ENCODE measurements at regions not wholly inside any gene's neighbourhood (a gene's known extent, or its start where the extent isn't known, plus 50 kb on each side); places are given as distances from the start of the nearest gene placed in this dataset.

DNA sequence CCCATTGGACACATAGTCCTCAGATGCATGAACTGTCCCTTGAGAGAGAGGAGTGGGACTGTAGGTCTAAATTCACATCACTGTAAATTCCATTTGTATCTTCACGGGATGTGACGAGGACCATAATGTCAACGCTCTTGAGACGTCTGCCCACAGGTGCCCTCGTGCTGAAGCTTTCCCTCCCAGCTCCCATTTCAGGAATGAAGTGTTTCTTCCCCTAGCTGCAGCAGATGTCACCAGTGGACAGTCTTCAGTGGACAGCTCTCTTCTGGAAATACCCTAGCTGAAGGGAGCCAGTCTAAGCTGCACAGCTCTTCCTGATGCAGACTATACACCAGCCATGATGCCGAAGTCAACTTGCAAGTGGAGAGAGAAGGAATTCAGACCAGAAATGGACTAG lies 217.4 kb upstream of the ECI2 start:
- H3K9me3 ChIP-seq, result no peaks in the 10 kb centered on the region
- no peaks in the 10 kb centered on the region for H3K36me3 ChIP-seq
- H3K4me1 ChIP-seq, result peaks cover 0 to 54% (median 49%) of the 10 kb centered on the region in 4 donors
- no peak for TF ChIP-seq POLR2AphosphoS5 (IDR thresholded peaks at IDR 0.05)
- TF ChIP-seq, protein P1, sequence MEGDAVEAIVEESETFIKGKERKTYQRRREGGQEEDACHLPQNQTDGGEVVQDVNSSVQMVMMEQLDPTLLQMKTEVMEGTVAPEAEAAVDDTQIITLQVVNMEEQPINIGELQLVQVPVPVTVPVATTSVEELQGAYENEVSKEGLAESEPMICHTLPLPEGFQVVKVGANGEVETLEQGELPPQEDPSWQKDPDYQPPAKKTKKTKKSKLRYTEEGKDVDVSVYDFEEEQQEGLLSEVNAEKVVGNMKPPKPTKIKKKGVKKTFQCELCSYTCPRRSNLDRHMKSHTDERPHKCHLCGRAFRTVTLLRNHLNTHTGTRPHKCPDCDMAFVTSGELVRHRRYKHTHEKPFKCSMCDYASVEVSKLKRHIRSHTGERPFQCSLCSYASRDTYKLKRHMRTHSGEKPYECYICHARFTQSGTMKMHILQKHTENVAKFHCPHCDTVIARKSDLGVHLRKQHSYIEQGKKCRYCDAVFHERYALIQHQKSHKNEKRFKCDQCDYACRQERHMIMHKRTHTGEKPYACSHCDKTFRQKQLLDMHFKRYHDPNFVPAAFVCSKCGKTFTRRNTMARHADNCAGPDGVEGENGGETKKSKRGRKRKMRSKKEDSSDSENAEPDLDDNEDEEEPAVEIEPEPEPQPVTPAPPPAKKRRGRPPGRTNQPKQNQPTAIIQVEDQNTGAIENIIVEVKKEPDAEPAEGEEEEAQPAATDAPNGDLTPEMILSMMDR (IDR thresholded peaks at IDR 0.05), result no peak
- no peak for TF ChIP-seq POLR2A (IDR thresholded peaks at IDR 0.05)
- no peak for TF ChIP-seq EP300 (IDR thresholded peaks at IDR 0.05)
- peak overlapping the region in 3 of 4 donors; percentile 82 to 88 (median 87) for H3K27ac ChIP-seq
- H3K27me3 ChIP-seq, result no peaks in the 10 kb centered on the region
- no peak overlapping the region for H3K4me3 ChIP-seq
- intact Hi-C loops (cut with DNase I), result loop anchor here (5.0 to 10.0 kb wide), 2 partner anchors 225 to 262 kb away; no protein-coding TSS in a partner anchor
- WGBS, 2 donors, result 97% methylated on average over 6 of the region's 6 CpGs
- DNase-seq, result no peak

DNA sequence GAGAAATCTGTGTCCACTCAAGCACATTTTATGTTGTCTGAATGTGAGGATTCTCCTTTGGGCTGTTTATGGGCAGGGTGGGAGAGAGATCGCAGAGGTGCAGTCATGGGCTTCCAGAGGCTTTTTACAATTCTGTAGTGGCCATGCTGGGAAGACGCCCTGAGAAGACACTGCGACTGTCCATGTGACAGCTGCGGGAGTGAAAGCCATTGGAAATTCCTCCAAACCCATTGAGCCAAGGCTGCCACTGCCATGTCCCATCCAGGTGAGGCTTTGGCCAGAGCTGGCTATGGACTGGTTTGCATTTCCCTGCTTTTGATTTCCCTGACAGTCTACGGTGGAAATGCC lies 216.9 kb upstream of the ECI2 start:
- Histone ChIP-seq H3K4me1 (peaks cover 0 to 56% (median 52%) of the 10 kb centered on the region in 4 donors), H3K27ac (peak overlapping the region; percentile 82 to 88 (median 84)), H3K4me3 (peak overlapping the region in 2 of 4 donors; percentile 13 to 28), H3K27me3 (no peaks in the 10 kb centered on the region), H3K36me3 (no peaks in the 10 kb centered on the region), H3K9me3 (no peaks in the 10 kb centered on the region)
- DNase-seq, result no peak
- intact Hi-C loops (cut with DNase I), result loop anchor here (5.0 to 10.0 kb wide), 2 partner anchors 225 to 263 kb away; no protein-coding TSS in a partner anchor
- TF ChIP-seq POLR2AphosphoS5 (IDR thresholded peaks at IDR 0.05), result no peak
- TF ChIP-seq EP300 (IDR thresholded peaks at IDR 0.05), result no peak
- TF ChIP-seq, protein P1 (IDR thresholded peaks at IDR 0.05), result no peak
- TF ChIP-seq POLR2A (IDR thresholded peaks at IDR 0.05), result no peak
- 90 to 93% methylated on average over 5 of the region's 5 CpGs for WGBS, 2 donors

DNA sequence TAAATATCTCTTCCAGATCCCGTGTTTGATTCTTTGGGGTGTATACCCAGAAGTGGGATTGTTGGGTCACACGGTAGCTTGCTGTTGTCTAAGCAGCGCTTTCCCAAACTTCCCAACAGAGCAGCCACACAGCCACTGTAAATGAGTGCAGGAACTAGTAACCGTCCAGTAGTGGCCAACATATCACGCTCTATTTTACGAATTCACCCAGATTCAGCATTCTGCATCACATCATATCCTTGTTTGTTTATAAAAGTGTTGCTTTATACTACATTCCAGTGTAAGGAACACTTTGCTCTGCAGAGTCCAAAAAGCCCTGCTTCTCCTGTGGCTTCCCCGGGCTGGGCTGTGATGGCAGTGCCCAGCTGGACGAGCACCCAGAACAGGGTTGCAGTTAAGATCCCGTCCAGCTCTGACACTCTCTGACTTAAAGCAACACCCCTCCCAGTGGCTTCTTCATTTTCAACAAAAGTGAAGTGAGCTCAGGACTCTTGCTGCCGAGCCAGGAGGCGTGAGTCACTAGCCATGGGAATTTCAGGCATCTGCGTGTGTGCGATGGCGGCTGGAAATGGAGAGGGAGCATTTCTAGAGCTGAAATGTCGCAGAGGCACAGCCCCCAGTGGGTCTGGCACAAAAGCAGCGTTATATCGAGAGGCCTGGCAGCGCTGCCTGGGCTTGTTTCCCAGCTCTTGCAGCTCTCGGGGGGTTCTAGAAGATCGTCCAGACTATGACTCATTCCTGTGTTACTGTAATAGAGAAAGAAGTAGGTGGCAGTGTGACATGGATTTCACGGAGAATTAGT lies 216.3 kb upstream of the ECI2 start:
- peak; percentile 93 for DNase-seq
- Histone ChIP-seq H3K27me3 (no peaks in the 10 kb centered on the region), H3K9me3 (no peaks in the 10 kb centered on the region), H3K4me3 (peak overlapping the region in 2 of 4 donors; percentile 13 to 28), H3K27ac (peak overlapping the region; percentile 82 to 88 (median 84)), H3K36me3 (no peaks in the 10 kb centered on the region), H3K4me1 (peaks cover 0 to 56% (median 53%) of the 10 kb centered on the region in 4 donors)
- TF ChIP-seq EP300 (IDR thresholded peaks at IDR 0.05) (peak in 3 of 4 donors; percentile 4 to 75 (median 42)), POLR2A (IDR thresholded peaks at IDR 0.05) (no peak), POLR2AphosphoS5 (IDR thresholded peaks at IDR 0.05) (peak; percentile 44 to 82 (median 82))
- TF ChIP-seq, protein P1 (IDR thresholded peaks at IDR 0.05), result no peak
- intact Hi-C loops (cut with DNase I), result loop anchor here (2.0 to 10.0 kb wide), 3 partner anchors 226 to 425 kb away; partner anchors contain the start of gene CDYL
- 72 to 82% methylated on average over 21 of the region's 21 CpGs for WGBS, 2 donors

DNA sequence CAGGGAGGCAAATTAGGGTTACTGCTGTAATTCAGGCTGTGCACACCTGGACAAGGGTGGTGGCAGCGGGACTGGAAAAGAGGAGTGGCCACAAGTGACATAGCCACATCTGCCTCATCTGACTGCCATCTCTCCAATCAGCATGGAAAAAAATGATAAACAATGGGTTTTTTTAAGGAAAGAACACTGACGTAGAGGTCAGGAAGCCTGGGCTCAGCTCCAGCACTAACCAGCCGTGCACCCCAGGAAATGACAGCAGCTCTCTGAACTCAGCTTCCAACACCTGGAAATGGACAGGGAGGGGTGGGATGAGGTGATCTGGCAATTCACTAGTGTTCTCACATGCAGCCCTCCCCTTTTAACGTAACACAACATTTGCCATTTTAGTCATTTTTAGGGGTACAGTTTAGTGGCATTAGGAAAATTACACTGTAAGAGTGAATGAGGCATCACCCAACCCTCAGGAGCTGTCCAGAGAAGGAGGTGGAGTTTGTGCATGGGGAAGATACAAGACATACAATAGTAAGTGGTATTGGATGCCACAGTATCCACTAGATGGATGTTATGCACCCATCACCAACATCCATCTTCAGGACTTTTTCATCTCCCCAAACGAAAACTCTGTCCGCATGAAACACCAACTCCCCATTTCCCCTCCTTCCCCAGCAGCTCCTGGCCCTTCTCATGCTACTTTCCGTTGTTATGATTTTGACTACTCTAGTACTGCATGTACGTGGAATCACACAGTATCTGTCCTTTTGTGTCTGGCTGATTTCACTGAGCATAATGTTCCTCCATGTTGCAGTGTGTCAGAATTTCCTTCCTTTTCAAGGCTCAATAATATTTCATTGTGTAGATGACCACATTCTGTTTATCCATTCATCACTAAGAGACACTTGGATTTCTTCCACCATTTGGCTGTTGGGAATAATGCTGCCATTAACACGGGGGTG lies 215.5 kb upstream of the ECI2 start:
- TF ChIP-seq EP300 (IDR thresholded peaks at IDR 0.05), result peak in 3 of 4 donors; percentile 4 to 68 (median 38)
- peak; percentile 6 to 61 (median 28) for TF ChIP-seq POLR2AphosphoS5 (IDR thresholded peaks at IDR 0.05)
- no peak for TF ChIP-seq POLR2A (IDR thresholded peaks at IDR 0.05)
- TF ChIP-seq, protein P1 (IDR thresholded peaks at IDR 0.05), result no peak
- DNase-seq, result no peak
- intact Hi-C loops (cut with DNase I), result loop anchor here (2.0 to 10.0 kb wide), 3 partner anchors 226 to 426 kb away; partner anchors contain the start of gene CDYL
- peaks cover 0 to 56% (median 53%) of the 10 kb centered on the region in 4 donors for H3K4me1 ChIP-seq
- no peak overlapping the region for H3K4me3 ChIP-seq
- H3K27ac ChIP-seq, result peak overlapping the region; percentile 82 to 88 (median 84)
- H3K36me3 ChIP-seq, result no peaks in the 10 kb centered on the region
- H3K9me3 ChIP-seq, result no peaks in the 10 kb centered on the region
- 50 to 55% methylated on average over 9 of the region's 9 CpGs for WGBS, 2 donors
- no peaks in the 10 kb centered on the region for H3K27me3 ChIP-seq

Data from sigmoid colon (tissue), 6 donors.